ENCODE measurements at regions not wholly inside any gene's neighbourhood (a gene's known extent, or its start where the extent isn't known, plus 50 kb on each side); places are given as distances from the start of the nearest gene placed in this dataset.
"Not testable (repeated sequence)": the region's sequence is repeated elsewhere in the genome, so short reads cannot be mapped to it uniquely, and the experiment has no call there.

- peak; percentile 11 for TF ChIP-seq CTCF (IDR thresholded peaks at IDR 0.05)
- H3K9me3 Mint-ChIP-seq; H3K27me3 Mint-ChIP-seq (ENCODE audit: low read depth, poor library complexity); H3K36me3 Mint-ChIP-seq (ENCODE audit: low read depth); H3K27ac Mint-ChIP-seq; H3K4me3 Mint-ChIP-seq: not testable (repeated sequence)
- peak; percentile 39 for DNase-seq
- H3K4me1 Mint-ChIP-seq, result peaks cover 28% of the 10 kb centered on the region
Observed at GRCh38 chr4:9695994-9696393, 85.4 kb upstream of the DRD5 start.

GRCh38 chr4:9696561-9696960 is 84.9 kb upstream of the DRD5 start:
- not testable (repeated sequence) for H3K27me3 Mint-ChIP-seq (ENCODE audit: low read depth, poor library complexity); H3K27ac Mint-ChIP-seq; H3K4me3 Mint-ChIP-seq; DNase-seq; H3K9me3 Mint-ChIP-seq; H3K36me3 Mint-ChIP-seq (ENCODE audit: low read depth)
- H3K4me1 Mint-ChIP-seq, result peaks cover 26% of the 10 kb centered on the region

GRCh38 chr4:9702019-9702418 is 79.4 kb upstream of the DRD5 start:
- not testable (repeated sequence) for DNase-seq; H3K36me3 Mint-ChIP-seq (ENCODE audit: low read depth); H3K4me3 Mint-ChIP-seq; H3K27me3 Mint-ChIP-seq (ENCODE audit: low read depth, poor library complexity); H3K27ac Mint-ChIP-seq
- Mint-ChIP-seq H3K9me3 (peaks cover 18% of the 10 kb centered on the region), H3K4me1 (peaks cover 13% of the 10 kb centered on the region)

- H3K4me3 Mint-ChIP-seq; H3K36me3 Mint-ChIP-seq (ENCODE audit: low read depth); H3K27ac Mint-ChIP-seq; DNase-seq; H3K27me3 Mint-ChIP-seq (ENCODE audit: low read depth, poor library complexity): not testable (repeated sequence)
- Mint-ChIP-seq H3K4me1 (peaks cover 13% of the 10 kb centered on the region), H3K9me3 (peaks cover 18% of the 10 kb centered on the region)
Observed at GRCh38 chr4:9702696-9703095, 78.7 kb upstream of the DRD5 start.

- TF ChIP-seq CTCF (IDR thresholded peaks at IDR 0.05), result peak; percentile 67
- H3K36me3 Mint-ChIP-seq (ENCODE audit: low read depth), result no peaks in the 10 kb centered on the region
- H3K27me3 Mint-ChIP-seq (ENCODE audit: low read depth, poor library complexity), result peaks cover 8% of the 10 kb centered on the region
- DNase-seq, result peak; percentile 74
- peaks cover 13% of the 10 kb centered on the region for H3K4me1 Mint-ChIP-seq
- peaks cover 18% of the 10 kb centered on the region for H3K9me3 Mint-ChIP-seq
- no peak overlapping the region for H3K4me3 Mint-ChIP-seq
- H3K27ac Mint-ChIP-seq, result no peak overlapping the region
Observed at GRCh38 chr4:9703391-9703790, 78.0 kb upstream of the DRD5 start.

GRCh38 chr4:9704126-9704525 is 77.3 kb upstream of the DRD5 start:
- H3K4me3 Mint-ChIP-seq; H3K36me3 Mint-ChIP-seq (ENCODE audit: low read depth); H3K27me3 Mint-ChIP-seq (ENCODE audit: low read depth, poor library complexity); H3K27ac Mint-ChIP-seq; DNase-seq: not testable (repeated sequence)
- peaks cover 13% of the 10 kb centered on the region for H3K4me1 Mint-ChIP-seq
- H3K9me3 Mint-ChIP-seq, result peaks cover 17% of the 10 kb centered on the region

GRCh38 chr4:9704551-9705332 is 76.7 kb upstream of the DRD5 start:
- no peaks in the 10 kb centered on the region for H3K36me3 Mint-ChIP-seq (ENCODE audit: low read depth)
- no peak overlapping the region for H3K27ac Mint-ChIP-seq
- peaks cover 15% of the 10 kb centered on the region for H3K9me3 Mint-ChIP-seq
- no peak overlapping the region for H3K4me3 Mint-ChIP-seq
- no peak for TF ChIP-seq CTCF (IDR thresholded peaks at IDR 0.05)
- H3K4me1 Mint-ChIP-seq, result peaks cover 13% of the 10 kb centered on the region
- DNase-seq, result no peak
- H3K27me3 Mint-ChIP-seq (ENCODE audit: low read depth, poor library complexity), result peaks cover 8% of the 10 kb centered on the region

GRCh38 chr4:9707281-9707680 is 74.2 kb upstream of the DRD5 start:
- Mint-ChIP-seq H3K9me3 (peaks cover 15% of the 10 kb centered on the region), H3K4me1 (peaks cover 13% of the 10 kb centered on the region)
- H3K27me3 Mint-ChIP-seq (ENCODE audit: low read depth, poor library complexity); H3K27ac Mint-ChIP-seq; H3K4me3 Mint-ChIP-seq; H3K36me3 Mint-ChIP-seq (ENCODE audit: low read depth); DNase-seq: not testable (repeated sequence)

GRCh38 chr4:9707936-9708335 is 73.5 kb upstream of the DRD5 start:
- H3K4me1 Mint-ChIP-seq, result peaks cover 13% of the 10 kb centered on the region
- not testable (repeated sequence) for H3K4me3 Mint-ChIP-seq; DNase-seq; H3K27ac Mint-ChIP-seq; H3K27me3 Mint-ChIP-seq (ENCODE audit: low read depth, poor library complexity); H3K36me3 Mint-ChIP-seq (ENCODE audit: low read depth)
- H3K9me3 Mint-ChIP-seq, result peaks cover 10% of the 10 kb centered on the region

All from nephron progenitor cell (in vitro differentiated cells).